HEK293 (cell line): ENCODE measurements at regions not wholly inside any gene's neighbourhood (a gene's known extent, or its start where the extent isn't known, plus 50 kb on each side); places are given as distances from the start of the nearest gene placed in this dataset.

Experiments used
- BCL11B ChIP-seq: fragments of 450-650 bp; formaldehyde crosslinking; IDR thresholded peaks from 2 replicates; pipeline ENCODE4 v1.5.1; 2016; ENCODE audit warnings: low read depth, missing biosample characterization, missing genetic modification characterization
- TRIM28 ChIP-seq: IDR thresholded peaks from 2 replicates; pipeline ENCODE4 v1.6.1; 2011; ENCODE audit warnings: low read length, control low read depth, borderline replicate concordance
- WT1 ChIP-seq: fragments of 450-650 bp; formaldehyde crosslinking; IDR thresholded peaks from 2 replicates; pipeline ENCODE4 v1.5.1; 2016; ENCODE audit warnings: missing biosample characterization, missing genetic modification characterization
- ZFP41 ChIP-seq: fragments of 450-650 bp; formaldehyde crosslinking; IDR thresholded peaks from 2 replicates; pipeline ENCODE4 v1.5.1; 2016; ENCODE audit warnings: missing biosample characterization, missing genetic modification characterization, borderline replicate concordance
- ZNF114 ChIP-seq: fragments of 450-650 bp; formaldehyde crosslinking; IDR thresholded peaks from 2 replicates; pipeline ENCODE4 v1.5.0; 2017; ENCODE audit warnings: missing biosample characterization, missing genetic modification characterization
- ZNF274 ChIP-seq, 2 experiments: fragments of 200-500 bp in 1 of 2; fragments of 450-650 bp in 1 of 2; sonication (Bioruptor generic) in 1 of 2; formaldehyde crosslinking in 1 of 2; IDR thresholded peaks; 2 replicates each; pipeline versions ENCODE4 v1.5.1 to v1.6.1; 2014 to 2016; ENCODE audit warnings: borderline replicate concordance in 1 of 2, inconsistent platforms in 1 of 2, low read length in 1 of 2, missing biosample characterization in 1 of 2, missing genetic modification characterization in 1 of 2
- ZNF292 ChIP-seq: fragments of 450-650 bp; formaldehyde crosslinking; IDR thresholded peaks from 2 replicates; pipeline ENCODE4 v1.5.1; 2016; ENCODE audit warnings: low read depth, missing biosample characterization, missing genetic modification characterization, borderline replicate concordance
- ZNF501 ChIP-seq: fragments of 450-650 bp; formaldehyde crosslinking; IDR thresholded peaks from 2 replicates; pipeline ENCODE4 v1.5.1; 2016; ENCODE audit warnings: missing biosample characterization, missing genetic modification characterization
- ZNF544 ChIP-seq: fragments of 450-650 bp; formaldehyde crosslinking; IDR thresholded peaks from 2 replicates; pipeline ENCODE4 v1.5.0; 2017; ENCODE audit warnings: missing biosample characterization, missing genetic modification characterization
- ZNF548 ChIP-seq: fragments of 450-650 bp; formaldehyde crosslinking; IDR thresholded peaks from 2 replicates; pipeline ENCODE4 v1.5.1; 2016; ENCODE audit warnings: missing biosample characterization, missing genetic modification characterization
- ZNF558 ChIP-seq: fragments of 450-650 bp; formaldehyde crosslinking; IDR thresholded peaks from 2 replicates; pipeline ENCODE4 v1.5.1; 2016; ENCODE audit warnings: missing biosample characterization, missing genetic modification characterization
- ZNF830 ChIP-seq: fragments of 450-650 bp; IDR thresholded peaks from 2 replicates; pipeline ENCODE4 v1.5.0; 2018; ENCODE audit warnings: missing biosample characterization, missing genetic modification characterization, low read depth, mild to moderate bottlenecking, moderate library complexity
- TF ChIP-seq, protein P1 (sequence below): fragments of 450-650 bp; formaldehyde crosslinking; IDR thresholded peaks from 2 replicates; pipeline ENCODE4 v1.5.1; 2016; ENCODE audit warnings: missing biosample characterization, missing genetic modification characterization
- TF ChIP-seq, protein P2 (sequence below): sonication (generic); formaldehyde crosslinking; IDR thresholded peaks from 2 replicates; pipeline ENCODE4 v1.8.1; 2022; ENCODE audit warnings: mild to moderate bottlenecking, moderate library complexity, missing genetic modification reagents

- no peak for TF ChIP-seq ZNF544 (tag by site-specific recombination)
- TF ChIP-seq ZNF548 (tag by site-specific recombination) = no peak
- no peak for TF ChIP-seq TRIM28
- no peak for TF ChIP-seq ZNF274 (IDR thresholded peaks at IDR 0.05; ENCODE audit: low read length)
- no peak for TF ChIP-seq ZNF274 (tag by site-specific recombination; IDR thresholded peaks at IDR 0.05; ENCODE audit: borderline replicate concordance)
- TF ChIP-seq, protein P1, sequence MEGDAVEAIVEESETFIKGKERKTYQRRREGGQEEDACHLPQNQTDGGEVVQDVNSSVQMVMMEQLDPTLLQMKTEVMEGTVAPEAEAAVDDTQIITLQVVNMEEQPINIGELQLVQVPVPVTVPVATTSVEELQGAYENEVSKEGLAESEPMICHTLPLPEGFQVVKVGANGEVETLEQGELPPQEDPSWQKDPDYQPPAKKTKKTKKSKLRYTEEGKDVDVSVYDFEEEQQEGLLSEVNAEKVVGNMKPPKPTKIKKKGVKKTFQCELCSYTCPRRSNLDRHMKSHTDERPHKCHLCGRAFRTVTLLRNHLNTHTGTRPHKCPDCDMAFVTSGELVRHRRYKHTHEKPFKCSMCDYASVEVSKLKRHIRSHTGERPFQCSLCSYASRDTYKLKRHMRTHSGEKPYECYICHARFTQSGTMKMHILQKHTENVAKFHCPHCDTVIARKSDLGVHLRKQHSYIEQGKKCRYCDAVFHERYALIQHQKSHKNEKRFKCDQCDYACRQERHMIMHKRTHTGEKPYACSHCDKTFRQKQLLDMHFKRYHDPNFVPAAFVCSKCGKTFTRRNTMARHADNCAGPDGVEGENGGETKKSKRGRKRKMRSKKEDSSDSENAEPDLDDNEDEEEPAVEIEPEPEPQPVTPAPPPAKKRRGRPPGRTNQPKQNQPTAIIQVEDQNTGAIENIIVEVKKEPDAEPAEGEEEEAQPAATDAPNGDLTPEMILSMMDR (tag by site-specific recombination) = no peak
- TF ChIP-seq ZNF292 = no peak
- TF ChIP-seq BCL11B (tag by site-specific recombination) = no peak
- no peak for TF ChIP-seq ZNF114
- TF ChIP-seq ZNF830 (tag by site-specific recombination) = no peak
- no peak for TF ChIP-seq ZFP41 (tag by site-specific recombination)
- TF ChIP-seq ZNF558 = no peak
- no peak for TF ChIP-seq ZNF501 (tag by site-specific recombination)
- TF ChIP-seq WT1 (tag by site-specific recombination) = no peak
- TF ChIP-seq, protein P2, sequence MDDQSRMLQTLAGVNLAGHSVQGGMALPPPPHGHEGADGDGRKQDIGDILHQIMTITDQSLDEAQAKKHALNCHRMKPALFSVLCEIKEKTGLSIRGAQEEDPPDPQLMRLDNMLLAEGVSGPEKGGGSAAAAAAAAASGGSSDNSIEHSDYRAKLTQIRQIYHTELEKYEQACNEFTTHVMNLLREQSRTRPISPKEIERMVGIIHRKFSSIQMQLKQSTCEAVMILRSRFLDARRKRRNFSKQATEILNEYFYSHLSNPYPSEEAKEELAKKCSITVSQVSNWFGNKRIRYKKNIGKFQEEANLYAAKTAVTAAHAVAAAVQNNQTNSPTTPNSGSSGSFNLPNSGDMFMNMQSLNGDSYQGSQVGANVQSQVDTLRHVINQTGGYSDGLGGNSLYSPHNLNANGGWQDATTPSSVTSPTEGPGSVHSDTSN (CRISPR knock-in tag) = no peak
Observed at GRCh38 chr18:78803104-78803503, 176.5 kb upstream of the SALL3 start.
